H1 (cell line): ENCODE measurements at regions not wholly inside any gene's neighbourhood (a gene's known extent, or its start where the extent isn't known, plus 50 kb on each side); places are given as distances from the start of the nearest gene placed in this dataset.

Experiments used
- CTCF ChIA-PET: fragments of 300-600 bp; sonication (Branson Sonifier 250); formaldehyde crosslinking; loops from one replicate; lab custom pipeline; 2021; ENCODE audit not compliant: partially characterized antibody; lab: Charles Lee
- POLR2A ChIA-PET: fragments of 300-600 bp; sonication (Branson Sonifier 250); formaldehyde crosslinking; loops from one replicate; lab custom pipeline; 2021; ENCODE audit warnings: inconsistent platforms; ENCODE audit not compliant: partially characterized antibody; lab: Charles Lee
- DNase-seq, 2 experiments: peaks; one replicate each; pipeline versions ENCODE4 v3.0.0 to v3.0.0-alpha.2; 2010 to 2022; ENCODE audit warnings: low spot score in 2 of 2, low read depth in 1 of 2, mixed read lengths in 1 of 2
- FAIRE-seq: peaks from 2 replicates; lab custom pipeline; 2011; peaks lifted over from hg19 to GRCh38; lab: Jason Lieb, UNC
- H2AFZ ChIP-seq: 2 replicates; pipeline ENCODE4 v1.8.1; 2012; ENCODE audit warnings: low read length, inconsistent platforms
- H2AK5ac ChIP-seq: 2 replicates; pipeline ENCODE4 v1.6.1; 2013; ENCODE audit warnings: low read depth, low read length
- H2BK120ac ChIP-seq: replicated peaks from 2 replicates; pipeline ENCODE3; 2013; ENCODE audit warnings: low read depth, low read length, inconsistent platforms
- H2BK12ac ChIP-seq: 2 replicates; pipeline ENCODE4 v1.6.1; 2013; ENCODE audit warnings: low read depth, low read length
- H2BK15ac ChIP-seq: 2 replicates; pipeline ENCODE4 v1.6.1; 2013; ENCODE audit warnings: low read length
- H2BK20ac ChIP-seq: 2 replicates; pipeline ENCODE4 v1.6.1; 2013; ENCODE audit warnings: low read length
- H2BK5ac ChIP-seq: 2 replicates; pipeline ENCODE4 v1.6.1; 2013; ENCODE audit warnings: low read depth, low read length
- H3K14ac ChIP-seq: 2 replicates; pipeline ENCODE4 v1.6.1; 2013; ENCODE audit warnings: inconsistent platforms; ENCODE audit not compliant: insufficient read length
- H3K18ac ChIP-seq: 2 replicates; pipeline ENCODE4 v1.6.1; 2013; ENCODE audit warnings: low read length; ENCODE audit errors: extremely low read depth
- H3K23ac ChIP-seq: 2 replicates; pipeline ENCODE4 v1.6.1; 2013; ENCODE audit warnings: inconsistent platforms; ENCODE audit not compliant: insufficient read length
- H3K23me2 ChIP-seq: 2 replicates; pipeline ENCODE4 v1.6.1; 2013; ENCODE audit warnings: low read depth, low read length
- H3K27ac ChIP-seq: 2 replicates; pipeline ENCODE4 v1.6.1; 2011; ENCODE audit warnings: low read depth, low read length, inconsistent platforms
- H3K27me3 ChIP-seq, 4 experiments: replicated peaks in 1 of 4; 1 replicate in 1 of 4; 2 replicates in 3 of 4; pipeline versions ENCODE4 v1.6.1 to v1.8.1; 2011 to 2013; ENCODE audit warnings: low read length in 3 of 4, mild to moderate bottlenecking in 3 of 4, inconsistent platforms in 2 of 4, mixed read lengths in 2 of 4, moderate library complexity in 1 of 4; ENCODE audit not compliant: control insufficient read depth in 3 of 4, insufficient read depth in 3 of 4; ENCODE audit errors: extremely low read depth in 1 of 4
- H3K36me3 ChIP-seq, 4 experiments: 2 replicates each; pipeline versions ENCODE4 v1.6.1 to v1.8.1; 2011 to 2013; ENCODE audit warnings: mild to moderate bottlenecking in 4 of 4, low read length in 3 of 4, moderate library complexity in 2 of 4, control low read depth in 1 of 4, inconsistent platforms in 1 of 4; ENCODE audit not compliant: insufficient read depth in 4 of 4, control insufficient read depth in 2 of 4
- H3K4ac ChIP-seq: replicated peaks from 2 replicates; pipeline ENCODE3; 2013; ENCODE audit warnings: low read length, low read depth, mixed read lengths, inconsistent platforms; ENCODE audit not compliant: insufficient read length
- H3K4me1 ChIP-seq, 4 experiments: replicated peaks in 1 of 4; 1 replicate in 1 of 4; 2 replicates in 3 of 4; pipeline versions ENCODE4 v1.6.1 to v1.8.1; 2011 to 2013; ENCODE audit warnings: low read length in 3 of 4, inconsistent platforms in 2 of 4, mixed read lengths in 1 of 4; ENCODE audit not compliant: insufficient read depth in 4 of 4, control insufficient read depth in 3 of 4
- H3K4me2 ChIP-seq, 2 experiments: 2 replicates each; pipeline versions ENCODE4 v1.6.1 to v1.8.1; 2011 to 2013; ENCODE audit warnings: low read depth in 2 of 2, low read length in 2 of 2, control low read depth in 1 of 2, inconsistent platforms in 1 of 2, mild to moderate bottlenecking in 1 of 2; ENCODE audit not compliant: insufficient read depth in 1 of 2
- H3K4me3 ChIP-seq, 4 experiments: fragments of 200-600, 300-600 bp in 1 of 4; sonication (generic), shearing (Covaris generic), sonication (Bioruptor Twin) in 1 of 4; 2 replicates each; pipeline versions ENCODE4 v1.5.1 to v1.8.1; 2011 to 2016; ENCODE audit warnings: low read length in 4 of 4, low read depth in 3 of 4, control low read depth in 2 of 4, inconsistent platforms in 2 of 4, mild to moderate bottlenecking in 2 of 4, mixed read lengths in 1 of 4, moderate library complexity in 1 of 4; ENCODE audit not compliant: insufficient read depth in 2 of 4; ENCODE audit errors: extremely low read depth in 1 of 4
- H3K56ac ChIP-seq: replicated peaks from 2 replicates; pipeline ENCODE3; 2013; ENCODE audit warnings: low read depth, mild to moderate bottlenecking, mixed read lengths, low read length, inconsistent platforms; ENCODE audit not compliant: insufficient read length
- H3K79me1 ChIP-seq: 2 replicates; pipeline ENCODE4 v1.6.1; 2013; ENCODE audit warnings: low read depth, low read length, control low read depth
- H3K79me2 ChIP-seq, 2 experiments: 2 replicates each; pipeline versions ENCODE4 v1.6.1 to v1.8.1; 2012 to 2013; ENCODE audit warnings: low read length in 2 of 2, mild to moderate bottlenecking in 2 of 2, inconsistent platforms in 1 of 2; ENCODE audit not compliant: insufficient read depth in 2 of 2, control insufficient read depth in 1 of 2
- H3K9ac ChIP-seq, 4 experiments: replicated peaks in 1 of 4; 1 replicate in 1 of 4; 2 replicates in 3 of 4; pipeline versions ENCODE4 v1.6.1 to v1.8.1; 2011 to 2013; ENCODE audit warnings: low read depth in 3 of 4, low read length in 3 of 4, control low read depth in 2 of 4, mild to moderate bottlenecking in 2 of 4, moderate library complexity in 2 of 4, inconsistent platforms in 1 of 4; ENCODE audit errors: extremely low read depth in 1 of 4
- H3K9me3 ChIP-seq, 2 experiments: 2 replicates each; pipeline versions ENCODE4 v1.6.1 to v1.8.1; 2012 to 2013; ENCODE audit warnings: mild to moderate bottlenecking in 2 of 2, moderate library complexity in 2 of 2, control low read depth in 1 of 2, inconsistent platforms in 1 of 2, low read depth in 1 of 2, low read length in 1 of 2, mixed read lengths in 1 of 2; ENCODE audit not compliant: insufficient read depth in 2 of 2
- H4K20me1 ChIP-seq, 2 experiments: replicated peaks in 1 of 2; 2 replicates each; pipeline versions ENCODE3 to v1.8.1; 2011 to 2013; ENCODE audit warnings: inconsistent platforms in 2 of 2, low read length in 2 of 2, mild to moderate bottlenecking in 1 of 2; ENCODE audit not compliant: insufficient read depth in 2 of 2, control insufficient read depth in 1 of 2
- H4K5ac ChIP-seq: 2 replicates; pipeline ENCODE4 v1.6.1; 2013; ENCODE audit warnings: low read length, low read depth, mixed read lengths, inconsistent platforms; ENCODE audit not compliant: insufficient read length
- H4K8ac ChIP-seq: 2 replicates; pipeline ENCODE4 v1.8.0; 2013; ENCODE audit warnings: mild to moderate bottlenecking, moderate library complexity, low read length, inconsistent platforms; ENCODE audit not compliant: insufficient read depth; ENCODE audit errors: extremely low read depth
- H4K91ac ChIP-seq: replicated peaks from 2 replicates; pipeline ENCODE3; 2013; ENCODE audit warnings: low read length, mixed read lengths, inconsistent platforms; ENCODE audit not compliant: insufficient read length
- CREB1 ChIP-seq: IDR thresholded peaks from 2 replicates; pipeline ENCODE4 v1.6.1; 2012; ENCODE audit warnings: inconsistent platforms
- SIRT6 ChIP-seq: IDR thresholded peaks from one replicate; pipeline ENCODE4 v1.7.1; 2012; ENCODE audit warnings: low read length, inconsistent platforms
- WGBS, 2 experiments: shearing (Covaris generic) in 1 of 2; methylation state at CpG; one replicate each; pipeline versions ENCODE4 v1.1.6 to v1.1.7; 2013 to 2015; ENCODE audit warnings: low lambda C conversion rate in 2 of 2, mixed read lengths in 2 of 2, inconsistent platforms in 1 of 2, low coverage in 1 of 2, missing lambda C conversion rate in 1 of 2; ENCODE audit not compliant: insufficient replicate concordance in 2 of 2, insufficient coverage in 1 of 2, insufficient read length in 1 of 2; ENCODE audit errors: extremely low coverage in 1 of 2, missing lambda C conversion rate in 1 of 2; 5-methylcytosine and 5-hydroxymethylcytosine counted together

- no peaks in the 10 kb centered on the region for H3K23me2 ChIP-seq
- H3K4ac ChIP-seq, result no peak overlapping the region
- ChIA-PET POLR2A (no interaction called here), CTCF (interaction anchor here (0.7 to 1.4 kb wide), 4 partner anchors 33 to 525 kb away, joined by 3 to 4 read pairs (median 3); no protein-coding TSS in a partner anchor)
- no peak overlapping the region for H4K5ac ChIP-seq
- no peak overlapping the region for H3K4me3 ChIP-seq
- no peaks in the 10 kb centered on the region for H3K79me2 ChIP-seq
- no peak overlapping the region for H3K4me2 ChIP-seq
- no peak overlapping the region for H3K56ac ChIP-seq
- no peak overlapping the region for H2BK12ac ChIP-seq
- FAIRE-seq (no peak), DNase-seq (no peak)
- no peaks in the 10 kb centered on the region for H3K79me1 ChIP-seq
- no peak overlapping the region for H2AFZ ChIP-seq
- no peak overlapping the region for H3K18ac ChIP-seq
- no peak overlapping the region for H3K27ac ChIP-seq
- H2BK5ac ChIP-seq, result no peak overlapping the region
- H2AK5ac ChIP-seq, result no peak overlapping the region
- no peak overlapping the region for H4K8ac ChIP-seq
- peak; percentile 69 for TF ChIP-seq CREB1
- TF ChIP-seq SIRT6, result no peak
- H3K27me3 ChIP-seq, result no peaks in the 10 kb centered on the region
- H2BK15ac ChIP-seq, result no peak overlapping the region
- no peaks in the 10 kb centered on the region for H3K9me3 ChIP-seq
- H3K36me3 ChIP-seq, result no peaks in the 10 kb centered on the region
- no peak overlapping the region for H3K9ac ChIP-seq
- H3K4me1 ChIP-seq, result peaks cover 0 to 5% (median 0%) of the 10 kb centered on the region in 4 experiments; a peak in 1 of 7 replicates
- H3K23ac ChIP-seq, result no peak overlapping the region
- no peak overlapping the region for H2BK20ac ChIP-seq
- 60% methylated on average over 3 of the region's 3 CpGs; no CpG with 5 or more reads in 1 of the 2 experiments for WGBS, 2 experiments
- H3K14ac ChIP-seq, result no peak overlapping the region
- no peaks in the 10 kb centered on the region for H4K20me1 ChIP-seq
- H4K91ac ChIP-seq, result no peak overlapping the region
- H2BK120ac ChIP-seq, result no peak overlapping the region
Observed at GRCh38 chr2:147386284-147386683, 458.5 kb upstream of the ACVR2A start.
